ENCODE measurements at regions not wholly inside any gene's neighbourhood (a gene's known extent, or its start where the extent isn't known, plus 50 kb on each side); places are given as distances from the start of the nearest gene placed in this dataset.

GRCh38 chr2:103784261-103784660 lies 1022.4 kb downstream of the TMEM182 start:
- H3K9me3 ChIP-seq (ENCODE audit: control insufficient read depth, insufficient read depth, low read length), result no peaks in the 10 kb centered on the region
- H3K27ac ChIP-seq (ENCODE audit: low read depth, low read length), result no peak overlapping the region
- H3K27me3 ChIP-seq (ENCODE audit: control insufficient read depth, insufficient read depth, low read length), result peaks cover 25% of the 10 kb centered on the region
- H3K4me1 ChIP-seq (ENCODE audit: control insufficient read depth, insufficient read depth, low read length), result peaks cover 28% of the 10 kb centered on the region
- H3K36me3 ChIP-seq (ENCODE audit: control insufficient read depth, insufficient read depth, low read length), result no peaks in the 10 kb centered on the region
- H3K4me3 ChIP-seq (ENCODE audit: low read depth, low read length), result no peak overlapping the region
- no peak overlapping the region for H3K9ac ChIP-seq (ENCODE audit: low read depth, low read length)

GRCh38 chr2:103785432-103785831 lies 1023.6 kb downstream of the TMEM182 start:
- no peaks in the 10 kb centered on the region for H3K36me3 ChIP-seq (ENCODE audit: control insufficient read depth, insufficient read depth, low read length)
- H3K27me3 ChIP-seq (ENCODE audit: control insufficient read depth, insufficient read depth, low read length), result peaks cover 37% of the 10 kb centered on the region
- H3K4me3 ChIP-seq (ENCODE audit: low read depth, low read length), result no peak overlapping the region
- no peak overlapping the region for H3K9ac ChIP-seq (ENCODE audit: low read depth, low read length)
- no peaks in the 10 kb centered on the region for H3K9me3 ChIP-seq (ENCODE audit: control insufficient read depth, insufficient read depth, low read length)
- no peak overlapping the region for H3K27ac ChIP-seq (ENCODE audit: low read depth, low read length)
- peaks cover 32% of the 10 kb centered on the region for H3K4me1 ChIP-seq (ENCODE audit: control insufficient read depth, insufficient read depth, low read length)

- Histone ChIP-seq H3K9me3 (ENCODE audit: control insufficient read depth, insufficient read depth, low read length) (no peaks in the 10 kb centered on the region), H3K4me3 (ENCODE audit: low read depth, low read length) (no peak overlapping the region), H3K27ac (ENCODE audit: low read depth, low read length) (no peak overlapping the region), H3K27me3 (ENCODE audit: control insufficient read depth, insufficient read depth, low read length) (peaks cover 42% of the 10 kb centered on the region), H3K9ac (ENCODE audit: low read depth, low read length) (no peak overlapping the region), H3K36me3 (ENCODE audit: control insufficient read depth, insufficient read depth, low read length) (no peaks in the 10 kb centered on the region), H3K4me1 (ENCODE audit: control insufficient read depth, insufficient read depth, low read length) (peaks cover 35% of the 10 kb centered on the region)
Observed at GRCh38 chr2:103785956-103786355, 1024.1 kb downstream of the TMEM182 start.

GRCh38 chr2:103788389-103788788 lies 1026.6 kb downstream of the TMEM182 start:
- peak overlapping the region; percentile 50 for H3K27ac ChIP-seq (ENCODE audit: low read depth, low read length)
- no peaks in the 10 kb centered on the region for H3K36me3 ChIP-seq (ENCODE audit: control insufficient read depth, insufficient read depth, low read length)
- peaks cover 49% of the 10 kb centered on the region for H3K4me1 ChIP-seq (ENCODE audit: control insufficient read depth, insufficient read depth, low read length)
- H3K9ac ChIP-seq (ENCODE audit: low read depth, low read length), result no peak overlapping the region
- H3K9me3 ChIP-seq (ENCODE audit: control insufficient read depth, insufficient read depth, low read length), result no peaks in the 10 kb centered on the region
- H3K4me3 ChIP-seq (ENCODE audit: low read depth, low read length), result no peak overlapping the region
- H3K27me3 ChIP-seq (ENCODE audit: control insufficient read depth, insufficient read depth, low read length), result peaks cover 65% of the 10 kb centered on the region

- peak overlapping the region; percentile 64 for H3K27ac ChIP-seq (ENCODE audit: low read depth, low read length)
- H3K27me3 ChIP-seq (ENCODE audit: control insufficient read depth, insufficient read depth, low read length), result peaks cover 71% of the 10 kb centered on the region
- no peaks in the 10 kb centered on the region for H3K36me3 ChIP-seq (ENCODE audit: control insufficient read depth, insufficient read depth, low read length)
- H3K9me3 ChIP-seq (ENCODE audit: control insufficient read depth, insufficient read depth, low read length), result peaks cover 3% of the 10 kb centered on the region; the same call in 1 of the 2 replicates
- no peak overlapping the region for H3K4me3 ChIP-seq (ENCODE audit: low read depth, low read length)
- H3K4me1 ChIP-seq (ENCODE audit: control insufficient read depth, insufficient read depth, low read length), result peaks cover 49% of the 10 kb centered on the region
- no peak overlapping the region for H3K9ac ChIP-seq (ENCODE audit: low read depth, low read length)
Observed at GRCh38 chr2:103788951-103789350, 1027.1 kb downstream of the TMEM182 start.

- no peaks in the 10 kb centered on the region for H3K36me3 ChIP-seq (ENCODE audit: control insufficient read depth, insufficient read depth, low read length)
- H3K9ac ChIP-seq (ENCODE audit: low read depth, low read length), result no peak overlapping the region
- peaks cover 43% of the 10 kb centered on the region for H3K4me1 ChIP-seq (ENCODE audit: control insufficient read depth, insufficient read depth, low read length)
- peaks cover 6% of the 10 kb centered on the region; the same call in 1 of the 2 replicates for H3K9me3 ChIP-seq (ENCODE audit: control insufficient read depth, insufficient read depth, low read length)
- peaks cover 77% of the 10 kb centered on the region for H3K27me3 ChIP-seq (ENCODE audit: control insufficient read depth, insufficient read depth, low read length)
- peak overlapping the region; percentile 64 for H3K27ac ChIP-seq (ENCODE audit: low read depth, low read length)
- no peak overlapping the region for H3K4me3 ChIP-seq (ENCODE audit: low read depth, low read length)
Observed at GRCh38 chr2:103789381-103790095, 1027.7 kb downstream of the TMEM182 start.

GRCh38 chr2:103792042-103792441 lies 1030.2 kb downstream of the TMEM182 start:
- peaks cover 91% of the 10 kb centered on the region for H3K27me3 ChIP-seq (ENCODE audit: control insufficient read depth, insufficient read depth, low read length)
- H3K4me3 ChIP-seq (ENCODE audit: low read depth, low read length), result no peak overlapping the region
- no peaks in the 10 kb centered on the region for H3K36me3 ChIP-seq (ENCODE audit: control insufficient read depth, insufficient read depth, low read length)
- no peak overlapping the region for H3K27ac ChIP-seq (ENCODE audit: low read depth, low read length)
- H3K4me1 ChIP-seq (ENCODE audit: control insufficient read depth, insufficient read depth, low read length), result peaks cover 31% of the 10 kb centered on the region
- no peak overlapping the region for H3K9ac ChIP-seq (ENCODE audit: low read depth, low read length)
- peaks cover 6% of the 10 kb centered on the region; the same call in 1 of the 2 replicates for H3K9me3 ChIP-seq (ENCODE audit: control insufficient read depth, insufficient read depth, low read length)

- H3K4me3 ChIP-seq (ENCODE audit: low read depth, low read length), result no peak overlapping the region
Observed at GRCh38 chr2:103798291-103798690, 1036.5 kb downstream of the TMEM182 start.

GRCh38 chr2:103804013-103804412 lies 1042.2 kb downstream of the TMEM182 start:
- H3K9me3 ChIP-seq (ENCODE audit: control insufficient read depth, insufficient read depth, low read length), result no peaks in the 10 kb centered on the region
- peaks cover 7% of the 10 kb centered on the region; the same call in 1 of the 2 replicates for H3K4me1 ChIP-seq (ENCODE audit: control insufficient read depth, insufficient read depth, low read length)
- no peaks in the 10 kb centered on the region for H3K27me3 ChIP-seq (ENCODE audit: control insufficient read depth, insufficient read depth, low read length)
- no peaks in the 10 kb centered on the region for H3K36me3 ChIP-seq (ENCODE audit: control insufficient read depth, insufficient read depth, low read length)
- H3K27ac ChIP-seq (ENCODE audit: low read depth, low read length), result no peak overlapping the region
- no peak overlapping the region for H3K9ac ChIP-seq (ENCODE audit: low read depth, low read length)
- H3K4me3 ChIP-seq (ENCODE audit: low read depth, low read length), result no peak overlapping the region

More at GRCh38 chr2:103798291-103798690, 1036.5 kb downstream of the TMEM182 start:
- Histone ChIP-seq H3K36me3 (ENCODE audit: control insufficient read depth, insufficient read depth, low read length) (no peaks in the 10 kb centered on the region), H3K4me1 (ENCODE audit: control insufficient read depth, insufficient read depth, low read length) (no peaks in the 10 kb centered on the region), H3K27me3 (ENCODE audit: control insufficient read depth, insufficient read depth, low read length) (peaks cover 39% of the 10 kb centered on the region), H3K27ac (ENCODE audit: low read depth, low read length) (no peak overlapping the region), H3K9ac (ENCODE audit: low read depth, low read length) (no peak overlapping the region), H3K9me3 (ENCODE audit: control insufficient read depth, insufficient read depth, low read length) (peaks cover 6% of the 10 kb centered on the region; the same call in 1 of the 2 replicates)

GRCh38 chr2:103805746-103806145 lies 1043.9 kb downstream of the TMEM182 start:
- no peak overlapping the region for H3K4me3 ChIP-seq (ENCODE audit: low read depth, low read length)
- H3K9ac ChIP-seq (ENCODE audit: low read depth, low read length), result no peak overlapping the region

GRCh38 chr2:103808814-103809213 lies 1045.1 kb upstream of the POU3F3 start:
- Histone ChIP-seq H3K27me3 (ENCODE audit: control insufficient read depth, insufficient read depth, low read length) (no peaks in the 10 kb centered on the region), H3K4me1 (ENCODE audit: control insufficient read depth, insufficient read depth, low read length) (peaks cover 41% of the 10 kb centered on the region), H3K36me3 (ENCODE audit: control insufficient read depth, insufficient read depth, low read length) (no peaks in the 10 kb centered on the region), H3K9ac (ENCODE audit: low read depth, low read length) (no peak overlapping the region), H3K27ac (ENCODE audit: low read depth, low read length) (peak overlapping the region; percentile 59), H3K4me3 (ENCODE audit: low read depth, low read length) (no peak overlapping the region; the same call in 1 of the 2 replicates), H3K9me3 (ENCODE audit: control insufficient read depth, insufficient read depth, low read length) (no peaks in the 10 kb centered on the region)

More at GRCh38 chr2:103805746-103806145, 1043.9 kb downstream of the TMEM182 start:
- peaks cover 24% of the 10 kb centered on the region for H3K4me1 ChIP-seq (ENCODE audit: control insufficient read depth, insufficient read depth, low read length)
- no peaks in the 10 kb centered on the region for H3K27me3 ChIP-seq (ENCODE audit: control insufficient read depth, insufficient read depth, low read length)
- H3K36me3 ChIP-seq (ENCODE audit: control insufficient read depth, insufficient read depth, low read length), result no peaks in the 10 kb centered on the region
- no peaks in the 10 kb centered on the region for H3K9me3 ChIP-seq (ENCODE audit: control insufficient read depth, insufficient read depth, low read length)
- no peak overlapping the region for H3K27ac ChIP-seq (ENCODE audit: low read depth, low read length)
